Stimulated activated effector memory CD8-positive, alpha-beta T cell treated with anti-CD3 and anti-CD28 coated beads, Interleukin-12 subunit alpha, Interleukin-12 subunit beta, amount 100 ng/mL, for 72 hours (primary cell): ENCODE measurements at regions not wholly inside any gene's neighbourhood (a gene's known extent, or its start where the extent isn't known, plus 50 kb on each side); places are given as distances from the start of the nearest gene placed in this dataset.

Source experiments
- ATAC-seq: fragments of 150-1000 bp; cut with Tn5 transposase; 2 replicates; pipeline ENCODE4 v1.10.0; 2021
- DNase-seq, 2 donors: peaks; one replicate each; pipeline ENCODE4 v3.0.0; 2021 to 2022; ENCODE audit warnings: low spot score in 2 of 2
- H3K27ac Mint-ChIP-seq: one replicate; pipeline ENCODE4 v1.8.0; 2022; ENCODE audit warnings: mild to moderate bottlenecking, mixed read lengths
- H3K36me3 Mint-ChIP-seq: one replicate; pipeline ENCODE4 v1.8.0; 2022; ENCODE audit warnings: mild to moderate bottlenecking, mixed read lengths
- H3K4me1 Mint-ChIP-seq: one replicate; pipeline ENCODE4 v1.8.0; 2022; ENCODE audit warnings: mixed read lengths
- H3K4me3 Mint-ChIP-seq: one replicate; pipeline ENCODE4 v1.8.0; 2022; ENCODE audit warnings: mild to moderate bottlenecking, mixed read lengths
- H3K9me3 Mint-ChIP-seq: one replicate; pipeline ENCODE4 v1.8.0; 2022; ENCODE audit warnings: mixed read lengths

GRCh38 chr13:63190742-63191141, 1775.1 kb upstream of the PCDH20 start:
- peaks cover 23% of the 10 kb centered on the region for H3K9me3 Mint-ChIP-seq
- no peaks in the 10 kb centered on the region for H3K36me3 Mint-ChIP-seq
- H3K4me3 Mint-ChIP-seq = no peak overlapping the region
- ATAC-seq (no peak), DNase-seq (no peak)
- no peaks in the 10 kb centered on the region for H3K4me1 Mint-ChIP-seq
- no peak overlapping the region for H3K27ac Mint-ChIP-seq

- ATAC-seq (no peak), DNase-seq (no peak)
- Mint-ChIP-seq H3K4me1 (no peaks in the 10 kb centered on the region), H3K36me3 (no peaks in the 10 kb centered on the region), H3K4me3 (no peak overlapping the region), H3K27ac (no peak overlapping the region), H3K9me3 (peaks cover 23% of the 10 kb centered on the region)
Measured at GRCh38 chr13:63190219-63190618, 1774.6 kb upstream of the PCDH20 start.

- no peak overlapping the region for H3K27ac Mint-ChIP-seq
- H3K4me1 Mint-ChIP-seq = no peaks in the 10 kb centered on the region
- no peak for DNase-seq
- H3K9me3 Mint-ChIP-seq = peaks cover 23% of the 10 kb centered on the region
- no peak overlapping the region for H3K4me3 Mint-ChIP-seq
- ATAC-seq = no peak
- H3K36me3 Mint-ChIP-seq = no peaks in the 10 kb centered on the region
Measured at GRCh38 chr13:63189712-63190111, 1774.1 kb upstream of the PCDH20 start.

GRCh38 chr13:63184693-63185092, 1769.0 kb upstream of the PCDH20 start:
- ATAC-seq (no peak), DNase-seq (no peak)
- no peaks in the 10 kb centered on the region for H3K36me3 Mint-ChIP-seq
- H3K4me1 Mint-ChIP-seq = no peaks in the 10 kb centered on the region
- no peak overlapping the region for H3K4me3 Mint-ChIP-seq
- H3K9me3 Mint-ChIP-seq = peaks cover 17% of the 10 kb centered on the region
- H3K27ac Mint-ChIP-seq = no peak overlapping the region

GRCh38 chr13:63175536-63175935, 1759.9 kb upstream of the PCDH20 start:
- Mint-ChIP-seq H3K4me1 (no peaks in the 10 kb centered on the region), H3K27ac (no peak overlapping the region), H3K4me3 (no peak overlapping the region), H3K9me3 (peaks cover 26% of the 10 kb centered on the region), H3K36me3 (no peaks in the 10 kb centered on the region)
- ATAC-seq (no peak), DNase-seq (no peak)

GRCh38 chr13:63167699-63168337, 1752.2 kb upstream of the PCDH20 start:
- Mint-ChIP-seq H3K4me3 (no peak overlapping the region), H3K9me3 (peaks cover 12% of the 10 kb centered on the region), H3K4me1 (no peaks in the 10 kb centered on the region), H3K27ac (no peak overlapping the region), H3K36me3 (no peaks in the 10 kb centered on the region)
- no peak for ATAC-seq
- no peak for DNase-seq

- H3K36me3 Mint-ChIP-seq = no peaks in the 10 kb centered on the region
- no peak for ATAC-seq
Measured at GRCh38 chr13:63166345-63166744, 1750.7 kb upstream of the PCDH20 start.

GRCh38 chr13:63163903-63164302, 1748.3 kb upstream of the PCDH20 start:
- no peak for ATAC-seq
- Mint-ChIP-seq H3K27ac (no peak overlapping the region), H3K9me3 (peaks cover 18% of the 10 kb centered on the region), H3K36me3 (no peaks in the 10 kb centered on the region), H3K4me3 (no peak overlapping the region), H3K4me1 (no peaks in the 10 kb centered on the region)
- DNase-seq = no peak

More at GRCh38 chr13:63166345-63166744, 1750.7 kb upstream of the PCDH20 start:
- no peak for DNase-seq
- Mint-ChIP-seq H3K4me3 (no peak overlapping the region), H3K27ac (no peak overlapping the region), H3K9me3 (peaks cover 18% of the 10 kb centered on the region), H3K4me1 (no peaks in the 10 kb centered on the region)

GRCh38 chr13:63161219-63161618, 1745.6 kb upstream of the PCDH20 start:
- Mint-ChIP-seq H3K4me3 (no peak overlapping the region), H3K4me1 (no peaks in the 10 kb centered on the region), H3K36me3 (no peaks in the 10 kb centered on the region), H3K27ac (no peak overlapping the region), H3K9me3 (peaks cover 28% of the 10 kb centered on the region)
- ATAC-seq (no peak), DNase-seq (no peak)

- no peak overlapping the region for H3K27ac Mint-ChIP-seq
- DNase-seq (no peak), ATAC-seq (no peak)
- peaks cover 21% of the 10 kb centered on the region for H3K9me3 Mint-ChIP-seq
- no peaks in the 10 kb centered on the region for H3K36me3 Mint-ChIP-seq
- no peaks in the 10 kb centered on the region for H3K4me1 Mint-ChIP-seq
- H3K4me3 Mint-ChIP-seq = no peak overlapping the region
Measured at GRCh38 chr13:63156816-63157215, 1741.2 kb upstream of the PCDH20 start.

GRCh38 chr13:63149375-63149774, 1733.7 kb upstream of the PCDH20 start:
- H3K36me3 Mint-ChIP-seq = no peaks in the 10 kb centered on the region
- H3K4me3 Mint-ChIP-seq = no peak overlapping the region
- DNase-seq (no peak), ATAC-seq (no peak)
- H3K27ac Mint-ChIP-seq = no peak overlapping the region
- no peaks in the 10 kb centered on the region for H3K4me1 Mint-ChIP-seq
- peaks cover 14% of the 10 kb centered on the region for H3K9me3 Mint-ChIP-seq

GRCh38 chr13:63139277-63139676, 1723.6 kb upstream of the PCDH20 start:
- no peak for DNase-seq
- H3K9me3 Mint-ChIP-seq = peaks cover 27% of the 10 kb centered on the region
- ATAC-seq = no peak
- no peaks in the 10 kb centered on the region for H3K36me3 Mint-ChIP-seq
- no peak overlapping the region for H3K27ac Mint-ChIP-seq
- no peaks in the 10 kb centered on the region for H3K4me1 Mint-ChIP-seq
- H3K4me3 Mint-ChIP-seq = no peak overlapping the region

GRCh38 chr13:63129995-63130394, 1714.3 kb upstream of the PCDH20 start:
- Mint-ChIP-seq H3K4me1 (no peaks in the 10 kb centered on the region), H3K36me3 (no peaks in the 10 kb centered on the region)

GRCh38 chr13:63128716-63129115, 1713.1 kb upstream of the PCDH20 start:
- no peak overlapping the region for H3K27ac Mint-ChIP-seq

More at GRCh38 chr13:63129995-63130394, 1714.3 kb upstream of the PCDH20 start:
- Mint-ChIP-seq H3K27ac (no peak overlapping the region), H3K9me3 (peaks cover 14% of the 10 kb centered on the region), H3K4me3 (no peak overlapping the region)
- DNase-seq (no peak), ATAC-seq (no peak)

GRCh38 chr13:63124863-63125262, 1709.2 kb upstream of the PCDH20 start:
- H3K4me1 Mint-ChIP-seq = no peaks in the 10 kb centered on the region
- ATAC-seq (no peak), DNase-seq (no peak)
- peaks cover 17% of the 10 kb centered on the region for H3K9me3 Mint-ChIP-seq
- no peak overlapping the region for H3K4me3 Mint-ChIP-seq
- no peak overlapping the region for H3K27ac Mint-ChIP-seq
- no peaks in the 10 kb centered on the region for H3K36me3 Mint-ChIP-seq

More at GRCh38 chr13:63128716-63129115, 1713.1 kb upstream of the PCDH20 start:
- Mint-ChIP-seq H3K9me3 (peaks cover 14% of the 10 kb centered on the region), H3K4me1 (no peaks in the 10 kb centered on the region), H3K4me3 (no peak overlapping the region), H3K36me3 (no peaks in the 10 kb centered on the region)
- DNase-seq = no peak
- ATAC-seq = no peak

GRCh38 chr13:63120883-63121282, 1705.2 kb upstream of the PCDH20 start:
- no peak for ATAC-seq
- no peak for DNase-seq
- Mint-ChIP-seq H3K4me3 (no peak overlapping the region), H3K4me1 (no peaks in the 10 kb centered on the region), H3K9me3 (peaks cover 14% of the 10 kb centered on the region), H3K27ac (no peak overlapping the region), H3K36me3 (no peaks in the 10 kb centered on the region)

- DNase-seq (no peak), ATAC-seq (no peak)
- H3K9me3 Mint-ChIP-seq = peaks cover 16% of the 10 kb centered on the region
- H3K4me3 Mint-ChIP-seq = no peak overlapping the region
- no peaks in the 10 kb centered on the region for H3K4me1 Mint-ChIP-seq
- H3K36me3 Mint-ChIP-seq = no peaks in the 10 kb centered on the region
- no peak overlapping the region for H3K27ac Mint-ChIP-seq
Measured at GRCh38 chr13:63117710-63118109, 1702.1 kb upstream of the PCDH20 start.
